GM19328 (cell line): ENCODE measurements at regions not wholly inside any gene's neighbourhood (a gene's known extent, or its start where the extent isn't known, plus 50 kb on each side); places are given as distances from the start of the nearest gene placed in this dataset.
"Not testable (repeated sequence)": the region's sequence is repeated elsewhere in the genome, so short reads cannot be mapped to it uniquely, and the experiment has no call there.

Source experiments
- ATAC-seq: cut with Tn5 transposase; IDR thresholded peaks from one replicate; pipeline ENCODE4 v1.9.1; 2021; ENCODE audit warnings: mild to moderate bottlenecking, moderate library complexity; ENCODE audit not compliant: unreplicated experiment

DNA sequence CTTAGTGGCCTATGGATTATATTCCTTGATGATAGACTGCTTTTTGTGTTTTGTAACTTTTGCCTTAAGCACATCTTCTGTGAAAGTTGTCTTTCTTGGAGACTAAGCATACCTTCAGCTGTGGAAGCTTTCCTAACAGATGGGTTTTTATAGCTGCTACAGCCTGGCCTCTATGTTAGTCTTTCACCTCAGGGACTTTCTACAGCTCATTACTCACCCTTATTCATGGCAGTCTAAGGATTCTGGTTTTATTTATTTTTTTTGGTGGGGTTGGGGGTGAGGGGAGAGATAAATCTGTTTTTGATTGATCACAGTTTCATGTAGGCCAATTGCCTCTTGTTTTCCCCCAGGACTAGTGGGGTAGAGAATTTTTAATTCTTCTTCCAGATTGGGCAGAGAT is 219.9 kb downstream of the DKK1 start:
- ATAC-seq: no peak

DNA sequence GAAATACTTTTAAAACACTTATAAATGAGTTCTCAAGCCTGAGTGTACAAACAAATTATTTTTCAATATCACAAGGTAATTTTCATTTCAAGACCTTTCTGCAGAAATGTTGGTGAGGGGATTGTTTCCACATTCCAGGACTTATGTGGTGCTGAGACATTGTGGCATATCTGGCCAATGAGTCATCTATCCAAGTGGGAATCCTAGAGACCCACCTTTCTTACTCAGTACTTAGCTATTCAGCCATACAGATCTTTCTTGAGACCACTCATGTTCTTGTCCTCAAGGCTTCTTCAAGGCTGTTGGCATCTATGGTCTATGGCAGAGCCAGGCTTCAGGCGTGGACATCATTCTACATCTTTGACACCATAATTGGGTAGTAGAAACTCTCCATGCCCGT is 225.4 kb downstream of the DKK1 start:
- no peak for ATAC-seq

DNA sequence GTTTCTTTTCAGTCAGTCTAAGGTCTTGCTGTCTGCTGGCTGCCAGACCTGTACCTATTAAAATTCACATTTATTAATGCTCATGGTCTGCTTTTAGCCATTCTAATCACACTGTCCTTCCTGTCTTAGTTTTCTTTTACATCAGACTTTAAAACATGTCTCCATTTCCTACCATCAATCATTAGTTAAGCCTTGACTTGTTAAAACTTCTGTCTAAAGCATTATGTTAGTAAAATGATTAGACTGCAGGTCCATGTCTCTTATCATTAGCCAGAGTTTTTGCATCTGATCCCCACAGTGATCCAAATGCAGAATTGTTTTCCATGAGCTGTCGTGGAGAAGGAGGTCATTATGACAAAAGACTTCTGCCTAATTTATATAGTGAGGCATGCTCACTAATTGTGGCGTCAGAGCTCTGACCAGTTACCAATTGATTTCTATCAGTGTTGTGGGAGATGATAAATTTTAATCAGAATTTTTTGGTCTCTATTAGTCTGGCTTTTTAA is 226.5 kb downstream of the DKK1 start:
- no peak for ATAC-seq

GRCh38 chr10:52541006-52541473 is 227.0 kb downstream of the DKK1 start:
- ATAC-seq: no peak

- no peak for ATAC-seq
Measured at GRCh38 chr10:52542906-52543305, 228.8 kb downstream of the DKK1 start.

GRCh38 chr10:52551046-52551445 is 221.5 kb downstream of the MBL2 start:
- ATAC-seq: no peak

- ATAC-seq: no peak
Measured at GRCh38 chr10:52558090-52558489, 214.5 kb downstream of the MBL2 start.

DNA sequence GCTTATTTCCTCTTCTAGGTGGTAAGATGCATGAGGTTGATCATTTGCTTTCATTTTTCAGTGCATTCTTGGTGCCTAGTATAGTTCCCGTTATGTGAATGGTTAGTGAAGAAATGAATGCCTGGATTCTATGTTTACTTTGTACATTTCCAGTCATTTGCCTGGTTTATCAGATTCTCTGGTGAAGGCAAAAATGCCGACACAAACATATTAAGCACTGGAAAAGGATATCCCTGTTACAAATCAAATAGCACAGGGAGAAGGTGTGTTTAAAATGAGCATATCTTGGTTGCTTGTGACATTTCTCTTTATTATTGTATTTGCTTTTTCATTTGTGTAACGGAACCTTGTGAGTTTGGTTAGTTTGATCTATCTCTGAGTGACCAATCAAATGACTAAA is 211.3 kb downstream of the MBL2 start:
- no peak for ATAC-seq

DNA sequence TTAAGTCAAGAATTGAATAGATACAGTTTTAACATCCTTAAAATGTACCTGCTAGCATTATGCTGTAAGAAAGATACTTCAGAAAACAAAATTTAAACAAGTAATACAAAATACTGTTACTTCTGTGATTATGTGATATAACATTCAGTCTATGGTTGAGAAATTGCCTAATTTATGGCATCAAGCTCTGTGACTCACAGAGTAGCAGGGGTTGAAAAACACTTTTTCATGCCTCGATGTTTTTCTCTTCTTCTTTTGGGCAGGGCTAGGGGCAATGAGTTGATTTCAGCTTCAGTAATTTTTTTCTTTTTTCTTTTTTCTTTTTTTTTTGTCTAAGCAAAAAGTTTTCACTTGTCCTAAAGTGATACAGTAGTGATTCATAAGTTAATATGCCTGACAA is 209.2 kb downstream of the MBL2 start:
- ATAC-seq: no peak

DNA sequence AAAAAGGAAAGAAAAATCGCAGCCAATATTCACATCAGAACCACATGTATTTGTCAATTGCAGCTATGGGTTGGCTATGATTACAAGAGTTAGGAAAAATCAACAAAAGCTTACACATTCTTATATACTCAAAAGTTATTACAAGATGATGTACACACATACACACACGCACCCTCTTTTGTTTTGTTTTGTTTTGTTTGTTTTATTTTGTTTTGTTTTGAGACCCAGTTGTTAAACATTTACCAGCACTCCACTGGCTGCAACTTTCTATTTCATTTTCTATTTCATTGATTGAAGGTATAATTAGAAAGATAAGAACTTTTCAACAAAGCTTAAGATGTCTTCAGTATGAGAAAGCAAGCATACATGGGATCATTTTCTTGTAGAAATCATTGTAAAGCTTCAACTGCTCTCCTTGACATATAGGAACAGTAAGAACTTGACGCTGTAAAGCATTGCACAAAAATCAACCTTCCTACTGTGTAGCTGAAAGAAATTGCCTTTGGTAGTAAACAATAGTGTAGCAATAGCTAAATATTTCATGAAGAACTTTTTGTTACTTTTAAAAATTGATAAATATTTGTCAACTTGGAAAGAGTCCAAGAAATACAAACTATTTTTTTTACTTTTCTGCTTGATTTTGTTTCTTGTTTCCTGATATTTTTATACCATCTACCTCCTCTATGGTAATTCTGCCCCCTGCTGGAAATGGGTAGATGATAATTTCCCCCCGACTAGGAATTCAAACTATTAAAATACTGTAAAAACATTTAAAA is 205.9 kb downstream of the MBL2 start:
- ATAC-seq: no peak

- no peak for ATAC-seq
Measured at GRCh38 chr10:52567247-52567580, 205.4 kb downstream of the MBL2 start.

DNA sequence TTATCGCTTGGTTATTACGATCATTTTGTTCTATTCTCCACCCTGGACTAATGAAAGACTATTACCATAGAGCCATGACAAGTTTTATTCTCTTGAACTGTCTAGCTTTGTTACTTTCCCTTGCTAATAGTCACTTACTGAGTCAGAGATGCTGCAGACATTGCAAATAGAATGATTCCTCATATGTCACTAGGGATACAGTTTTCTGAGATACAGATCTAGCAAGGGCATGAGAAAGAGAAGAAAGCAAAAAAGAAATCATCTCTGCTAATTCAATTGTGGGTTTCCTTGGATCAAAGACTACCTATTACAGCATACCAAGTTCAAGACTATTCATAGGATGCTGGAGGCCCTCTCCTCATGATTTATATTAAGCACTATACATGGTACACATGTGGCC is 204.3 kb downstream of the MBL2 start:
- no peak for ATAC-seq

DNA sequence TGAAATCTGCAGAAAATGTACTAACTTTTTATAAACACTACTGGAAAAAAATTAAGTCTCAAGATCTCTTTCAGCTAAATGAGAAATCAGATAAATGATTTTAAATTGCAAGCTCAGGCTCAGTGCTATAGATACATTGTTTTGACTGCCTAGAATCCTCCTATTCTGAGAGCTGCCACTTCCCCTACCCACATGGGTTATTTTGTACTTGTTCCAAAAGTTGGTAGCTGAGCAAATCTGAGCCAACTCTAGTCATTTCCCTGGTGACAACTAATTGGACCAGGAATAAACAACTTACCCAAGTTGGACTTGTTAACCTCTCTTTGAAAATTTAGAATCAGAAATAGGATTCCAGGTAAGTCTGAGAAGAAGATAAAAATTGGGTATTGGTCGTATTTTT is 202.1 kb downstream of the MBL2 start:
- ATAC-seq: no peak

DNA sequence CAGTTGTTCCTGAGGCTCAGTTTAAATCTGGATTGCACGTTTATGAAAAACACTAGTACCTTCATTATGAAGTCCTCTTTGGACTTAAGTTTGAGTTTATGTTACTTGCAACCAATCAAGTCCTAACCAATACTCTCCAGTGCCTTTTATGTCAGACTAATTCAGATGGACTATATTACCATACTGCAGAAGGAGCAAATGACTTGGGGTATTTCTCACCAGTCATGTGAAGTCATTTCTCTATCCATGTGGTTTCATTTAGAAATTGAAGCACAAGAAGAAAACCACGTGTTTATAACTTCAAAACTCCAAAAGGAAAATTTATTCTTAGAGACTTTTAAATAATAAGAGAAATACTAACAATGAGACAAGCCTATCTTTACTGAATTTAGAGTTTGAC is 201.6 kb downstream of the MBL2 start:
- ATAC-seq: no peak

DNA sequence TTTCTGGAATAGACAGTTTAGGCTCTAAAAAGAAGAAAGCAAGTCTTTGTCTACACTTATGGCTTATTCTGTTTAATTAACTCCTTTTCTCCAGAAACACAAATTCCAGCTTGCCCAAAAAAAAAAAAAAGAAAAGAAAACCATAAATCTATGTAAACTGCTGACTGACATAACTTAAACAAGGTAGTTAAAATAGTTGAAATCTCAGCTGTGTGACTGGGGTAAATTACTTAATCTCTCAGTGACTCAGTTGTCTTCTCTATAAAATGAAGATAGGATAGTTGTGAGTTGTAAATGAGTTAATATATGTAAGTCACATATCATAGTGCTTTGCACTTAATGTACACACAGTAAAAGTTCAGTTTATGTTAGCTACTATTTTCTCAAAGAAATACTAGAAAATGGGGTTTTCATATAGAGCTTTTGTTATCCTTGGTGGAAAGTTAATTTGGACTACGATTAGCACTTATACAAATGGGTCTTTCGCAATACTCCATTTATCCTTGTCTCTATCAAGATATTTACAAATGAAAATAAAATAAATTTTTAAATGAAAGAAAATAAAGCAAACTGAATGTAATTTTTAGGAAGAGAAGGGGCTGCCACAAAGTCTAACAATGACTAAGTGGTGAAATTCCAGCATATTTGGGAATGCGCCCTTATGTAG is 200.9 kb downstream of the MBL2 start:
- ATAC-seq: no peak

DNA sequence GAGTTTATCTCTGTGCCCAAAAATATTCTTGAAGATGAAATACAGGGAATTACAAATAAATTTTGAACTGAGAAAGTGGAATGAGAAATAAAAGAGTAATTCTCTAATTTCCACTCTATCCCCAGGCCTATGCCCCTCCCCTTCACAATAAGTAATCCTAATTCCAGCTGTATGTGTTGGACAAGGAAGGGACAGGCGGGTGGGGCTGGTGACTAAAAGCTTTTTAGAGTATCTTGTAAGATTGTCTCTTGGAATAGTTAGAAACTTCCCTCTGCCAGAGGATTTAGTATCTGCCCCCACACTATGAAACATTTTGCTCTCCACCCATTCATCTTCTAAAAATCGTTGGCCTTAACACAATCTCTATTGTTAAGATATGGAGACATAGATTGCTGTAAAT is 199.2 kb downstream of the MBL2 start:
- ATAC-seq: no peak

GRCh38 chr10:52574697-52575096 is 197.9 kb downstream of the MBL2 start:
- ATAC-seq: no peak

DNA sequence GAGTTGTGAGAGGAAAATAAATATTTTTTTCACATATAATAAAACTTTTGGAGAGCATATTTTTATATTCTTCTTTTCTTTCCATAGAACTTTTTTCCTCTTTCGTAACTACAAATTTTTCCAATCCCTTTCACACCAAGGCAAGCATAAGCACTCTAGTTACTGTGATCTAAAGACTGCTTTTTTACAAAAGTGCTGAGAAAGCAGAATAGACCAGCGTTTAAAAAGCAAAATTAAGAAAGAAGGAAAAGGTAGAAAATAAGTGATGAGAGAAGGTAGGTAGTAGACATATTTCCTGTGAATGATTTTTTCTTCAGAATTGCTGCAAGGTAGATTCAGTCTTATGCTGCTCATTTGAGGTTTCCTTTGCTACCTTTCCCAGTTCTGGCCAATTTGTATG is 195.5 kb downstream of the MBL2 start:
- no peak for ATAC-seq

DNA sequence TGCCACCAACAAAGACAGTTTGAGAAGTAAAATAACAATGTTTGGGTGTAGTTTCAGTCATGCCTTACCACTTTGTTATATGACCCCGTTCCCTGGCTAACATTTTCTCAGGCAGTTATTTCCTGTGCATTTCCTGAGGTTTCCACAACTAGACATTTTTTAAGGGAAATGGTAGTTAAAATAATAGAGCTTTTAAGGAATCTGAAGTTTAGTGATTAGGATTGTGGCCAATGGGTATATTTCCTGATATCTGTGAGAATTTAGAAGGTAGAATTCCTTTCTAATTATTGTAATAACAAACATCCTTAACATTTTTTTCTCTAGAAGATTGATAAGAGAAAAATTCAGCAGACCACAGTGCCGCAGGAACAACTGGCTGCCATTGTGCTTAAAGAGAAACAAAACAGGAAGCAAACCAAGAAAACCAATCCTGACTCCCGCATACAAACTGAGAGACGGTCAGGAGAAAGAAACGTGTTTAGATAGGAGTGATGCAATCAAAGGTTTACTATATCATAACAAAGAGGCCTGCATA is 193.6 kb downstream of the MBL2 start:
- no peak for ATAC-seq

GRCh38 chr10:52581636-52582035 is 190.9 kb downstream of the MBL2 start:
- not testable (repeated sequence) for ATAC-seq

DNA sequence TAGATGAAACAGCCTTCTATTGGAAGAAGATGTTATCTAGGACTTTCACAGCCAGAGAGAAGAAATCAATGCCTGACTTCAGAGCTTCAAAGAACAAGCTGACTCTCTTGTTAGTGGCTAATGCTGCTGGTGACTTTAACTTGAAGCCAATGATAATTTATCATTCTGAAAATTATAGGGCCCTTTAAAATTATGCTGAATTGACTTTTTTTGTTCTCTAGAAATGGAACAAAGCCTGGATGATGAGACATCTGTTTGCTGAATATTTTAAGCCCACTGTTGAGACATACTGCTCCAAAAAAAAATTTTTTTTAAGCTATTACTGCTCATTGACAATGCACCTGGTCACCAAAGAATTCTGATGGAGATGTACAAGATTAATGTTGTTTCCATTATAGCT is 189.2 kb downstream of the MBL2 start:
- no peak for ATAC-seq

- no peak for ATAC-seq
Measured at GRCh38 chr10:52586710-52587109, 185.9 kb downstream of the MBL2 start.
